HG03460 (cell line): ENCODE measurements at regions not wholly inside any gene's neighbourhood (a gene's known extent, or its start where the extent isn't known, plus 50 kb on each side); places are given as distances from the start of the nearest gene placed in this dataset.

Experiments used
- ATAC-seq: cut with Tn5 transposase; IDR thresholded peaks from one replicate; pipeline ENCODE4 v1.9.1; 2021; ENCODE audit not compliant: unreplicated experiment

- no peak for ATAC-seq
These were observed 341.0 kb downstream of the SEC14L1 start for GRCh38 chr17:77481476-77482374.

GRCh38 chr17:77482375-77483127 lies 341.8 kb downstream of the SEC14L1 start:
- no peak for ATAC-seq

- no peak for ATAC-seq
These were observed 342.4 kb downstream of the SEC14L1 start for GRCh38 chr17:77483128-77483598.

GRCh38 chr17:77484111-77484510 lies 343.3 kb downstream of the SEC14L1 start:
- no peak for ATAC-seq

- ATAC-seq, result no peak
These were observed 344.5 kb downstream of the SEC14L1 start for GRCh38 chr17:77485089-77485833.

- ATAC-seq, result no peak
These were observed 346.5 kb downstream of the SEC14L1 start for GRCh38 chr17:77487211-77487629.

- ATAC-seq, result no peak
These were observed 347.1 kb downstream of the SEC14L1 start for GRCh38 chr17:77487677-77488530.

GRCh38 chr17:77488531-77489238 lies 347.9 kb downstream of the SEC14L1 start:
- no peak for ATAC-seq

- no peak for ATAC-seq
These were observed 348.6 kb downstream of the SEC14L1 start for GRCh38 chr17:77489239-77489892.

GRCh38 chr17:77489893-77490255 lies 349.1 kb downstream of the SEC14L1 start:
- ATAC-seq, result no peak

- no peak for ATAC-seq
These were observed 349.8 kb downstream of the SEC14L1 start for GRCh38 chr17:77490361-77491183.

- ATAC-seq, result no peak
These were observed 351.2 kb downstream of the SEC14L1 start for GRCh38 chr17:77491921-77492445.

GRCh38 chr17:77492446-77493237 lies 351.9 kb downstream of the SEC14L1 start:
- no peak for ATAC-seq

GRCh38 chr17:77493238-77493820 lies 352.6 kb downstream of the SEC14L1 start:
- no peak for ATAC-seq

- ATAC-seq, result no peak
These were observed 353.3 kb downstream of the SEC14L1 start for GRCh38 chr17:77493901-77494663.
